ENCODE measurements at regions not wholly inside any gene's neighbourhood (a gene's known extent, or its start where the extent isn't known, plus 50 kb on each side); places are given as distances from the start of the nearest gene placed in this dataset.

- FAIRE-seq = no peak
- DNase-seq (ENCODE audit: insufficient read length, low spot score) = no peak
Observed at GRCh38 chr13:62964522-62964921, 1548.9 kb upstream of the PCDH20 start.

- DNase-seq (ENCODE audit: insufficient read length, low spot score) (no peak), FAIRE-seq (no peak)
Observed at GRCh38 chr13:62960723-62961122, 1545.1 kb upstream of the PCDH20 start.

DNA sequence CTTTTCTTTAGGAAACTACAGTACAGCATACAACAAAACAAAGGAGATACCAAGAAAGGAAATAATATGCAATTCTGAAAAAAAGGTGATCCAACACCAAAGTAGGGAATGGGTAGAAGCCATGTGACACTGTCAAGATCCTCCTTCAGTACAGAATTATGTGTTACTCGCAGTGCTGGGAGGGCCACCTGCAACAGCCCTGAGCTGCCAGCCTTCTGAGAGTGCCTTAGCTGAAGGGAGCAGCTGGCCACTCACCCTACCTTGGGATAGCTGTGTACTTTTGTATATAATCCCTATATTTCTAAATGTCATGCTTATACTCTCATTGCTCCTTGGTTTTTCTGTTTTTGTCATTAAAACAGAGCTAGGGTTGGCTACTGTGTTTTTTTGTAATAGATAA lies 1518.2 kb upstream of the PCDH20 start:
- no peak for FAIRE-seq
- no peak for DNase-seq (ENCODE audit: insufficient read length, low spot score)

GRCh38 chr13:62932256-62932883 lies 1516.7 kb upstream of the PCDH20 start:
- FAIRE-seq (no peak), DNase-seq (ENCODE audit: insufficient read length, low spot score) (no peak)

DNA sequence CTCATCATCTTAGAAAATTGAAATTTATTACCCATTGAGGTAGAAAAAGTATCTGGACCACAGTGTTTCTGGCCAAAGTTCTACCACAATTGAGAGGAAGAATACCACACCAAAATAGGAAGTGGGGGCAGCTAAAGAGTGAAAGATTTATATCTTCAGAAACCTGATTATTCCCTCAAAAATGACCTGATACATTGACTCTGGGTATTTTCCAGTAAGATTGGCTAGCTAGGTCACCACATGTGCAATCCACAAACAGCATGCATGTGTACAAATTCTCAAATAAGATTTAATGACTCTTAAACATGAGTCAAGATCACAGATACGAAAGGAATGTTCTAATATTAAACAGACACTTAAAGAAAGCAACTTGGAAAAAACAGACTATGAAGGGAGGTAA lies 1516.2 kb upstream of the PCDH20 start:
- DNase-seq (ENCODE audit: insufficient read length, low spot score) (peak; percentile 1), FAIRE-seq (no peak)

DNA sequence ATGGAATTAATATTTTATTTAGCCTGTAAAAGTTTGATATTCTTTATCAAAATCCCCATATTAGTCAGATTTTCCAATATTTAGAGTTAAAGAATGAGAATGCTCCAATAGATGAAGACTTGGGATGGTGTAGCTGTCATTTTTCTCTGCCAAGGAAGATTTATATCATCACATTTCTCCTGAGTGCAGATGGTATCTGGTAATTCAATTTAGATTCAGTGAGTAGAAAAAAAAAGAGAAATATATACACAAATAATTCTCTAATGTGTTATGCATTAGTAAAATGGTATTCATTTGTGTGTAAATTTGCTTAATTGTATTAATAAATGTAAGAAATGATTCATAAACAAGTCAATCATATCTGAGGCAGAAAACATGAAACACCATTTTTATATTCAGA lies 1508.7 kb upstream of the PCDH20 start:
- DNase-seq (ENCODE audit: insufficient read length, low spot score) = no peak
- no peak for FAIRE-seq

DNA sequence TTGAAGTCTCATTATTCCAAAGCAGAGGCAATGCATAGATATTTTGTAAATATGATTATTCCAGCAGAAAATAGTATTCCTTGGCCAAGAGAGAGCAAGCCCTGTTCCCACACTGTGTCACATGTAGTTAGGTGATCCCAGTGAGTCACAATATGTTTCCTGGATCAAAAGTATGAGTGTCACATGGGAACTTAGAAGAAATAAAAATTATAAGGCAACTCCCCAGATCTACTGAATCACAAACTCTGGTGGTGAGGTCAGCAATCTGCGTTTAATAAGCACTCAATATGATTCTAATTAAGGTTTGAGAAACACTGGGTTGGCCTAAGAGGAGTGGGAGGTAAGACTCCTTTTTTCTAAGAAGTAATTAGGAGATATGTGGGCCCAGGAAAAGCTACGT lies 1504.5 kb upstream of the PCDH20 start:
- FAIRE-seq = no peak
- no peak for DNase-seq (ENCODE audit: insufficient read length, low spot score)

DNA sequence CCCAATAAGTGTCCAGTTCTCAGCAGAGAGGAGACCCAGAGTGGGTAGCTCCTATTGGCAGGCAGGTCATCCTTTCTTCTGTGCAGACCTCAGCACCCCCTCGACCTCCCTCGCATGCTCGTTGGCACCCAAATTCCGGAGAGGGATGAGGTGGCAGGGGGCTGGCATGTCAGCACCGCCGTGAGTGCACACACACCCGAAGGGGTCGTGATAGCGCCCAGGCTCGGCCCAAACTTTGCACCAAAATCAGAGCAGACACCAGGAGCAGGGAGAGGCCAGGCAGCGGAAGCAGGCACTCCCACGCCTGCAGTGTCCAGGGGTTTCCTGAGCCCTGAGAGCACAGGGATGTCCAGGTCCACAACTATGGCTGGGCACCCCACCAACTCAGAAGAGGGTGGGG lies 1503.8 kb upstream of the PCDH20 start:
- FAIRE-seq (no peak), DNase-seq (ENCODE audit: insufficient read length, low spot score) (no peak)

- no peak for FAIRE-seq
- DNase-seq (ENCODE audit: insufficient read length, low spot score) = no peak
Observed at GRCh38 chr13:62910541-62911060, 1495.0 kb upstream of the PCDH20 start.

GRCh38 chr13:62908321-62908720 lies 1492.7 kb upstream of the PCDH20 start:
- DNase-seq (ENCODE audit: insufficient read length, low spot score) (no peak), FAIRE-seq (no peak)

GRCh38 chr13:62906896-62907295 lies 1491.2 kb upstream of the PCDH20 start:
- DNase-seq (ENCODE audit: insufficient read length, low spot score) (no peak), FAIRE-seq (no peak)

DNA sequence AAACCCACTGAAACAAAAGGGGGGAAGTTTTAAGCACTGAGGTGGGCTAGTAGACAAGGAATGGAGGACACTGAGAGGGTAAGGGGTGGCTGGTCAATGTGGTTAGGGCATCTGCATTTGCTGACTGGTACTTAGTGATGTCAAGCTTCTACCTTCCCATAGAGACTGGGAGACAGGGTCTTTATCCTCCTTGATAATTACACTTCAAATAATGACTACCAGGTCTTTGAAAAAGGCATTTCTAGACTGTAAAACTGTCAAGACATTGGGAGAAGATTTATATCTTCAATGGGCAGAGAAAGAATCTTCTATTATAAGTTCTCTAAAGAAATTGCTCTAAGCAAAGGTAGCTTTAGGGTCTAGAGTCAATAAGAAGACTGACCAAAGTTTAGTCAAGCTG lies 1490.8 kb upstream of the PCDH20 start:
- no peak for FAIRE-seq
- no peak for DNase-seq (ENCODE audit: insufficient read length, low spot score)

GRCh38 chr13:62887046-62887445 lies 1471.4 kb upstream of the PCDH20 start:
- no peak for DNase-seq (ENCODE audit: insufficient read length, low spot score)
- no peak for FAIRE-seq

DNA sequence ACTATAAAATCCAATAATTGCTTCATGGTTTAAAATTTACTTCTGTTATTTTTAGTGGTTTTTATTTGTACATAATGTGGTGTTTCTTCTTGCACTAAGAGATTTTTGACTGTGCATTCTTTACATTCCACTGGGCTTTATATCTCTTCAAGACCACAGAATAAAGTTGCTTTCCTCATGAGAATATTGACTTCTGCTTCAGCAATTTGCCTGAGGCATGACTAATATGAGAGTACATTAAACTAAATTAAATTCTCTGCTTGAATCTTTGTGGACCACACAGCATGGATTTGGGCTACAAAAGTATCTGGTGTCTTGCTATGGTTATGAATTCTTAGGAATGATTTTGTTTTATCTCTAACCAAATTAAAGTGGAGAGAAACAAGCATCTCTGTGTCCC lies 1463.4 kb upstream of the PCDH20 start:
- no peak for FAIRE-seq
- DNase-seq (ENCODE audit: insufficient read length, low spot score) = peak; percentile 17

GRCh38 chr13:62875118-62875640 lies 1459.5 kb upstream of the PCDH20 start:
- DNase-seq (ENCODE audit: insufficient read length, low spot score) (no peak), FAIRE-seq (no peak)

DNA sequence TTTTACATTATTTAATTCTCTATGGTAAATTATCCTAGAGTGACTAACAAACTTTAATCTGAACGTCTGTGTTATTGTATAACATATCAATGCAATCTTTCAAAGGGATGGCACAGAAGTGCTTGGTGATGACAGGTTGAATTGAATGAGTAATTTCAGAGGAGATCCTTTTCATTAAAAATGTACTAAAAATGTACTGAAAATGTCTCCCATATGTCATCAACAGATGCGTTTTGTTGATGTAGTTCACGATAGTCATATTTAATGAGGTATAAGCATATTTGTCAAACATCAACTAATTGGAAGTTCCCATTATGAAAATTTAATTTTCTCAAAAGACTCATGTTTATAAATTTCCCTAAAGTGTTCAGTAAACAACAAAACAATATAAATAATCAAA lies 1434.7 kb upstream of the PCDH20 start:
- no peak for DNase-seq (ENCODE audit: insufficient read length, low spot score)
- no peak for FAIRE-seq

DNA sequence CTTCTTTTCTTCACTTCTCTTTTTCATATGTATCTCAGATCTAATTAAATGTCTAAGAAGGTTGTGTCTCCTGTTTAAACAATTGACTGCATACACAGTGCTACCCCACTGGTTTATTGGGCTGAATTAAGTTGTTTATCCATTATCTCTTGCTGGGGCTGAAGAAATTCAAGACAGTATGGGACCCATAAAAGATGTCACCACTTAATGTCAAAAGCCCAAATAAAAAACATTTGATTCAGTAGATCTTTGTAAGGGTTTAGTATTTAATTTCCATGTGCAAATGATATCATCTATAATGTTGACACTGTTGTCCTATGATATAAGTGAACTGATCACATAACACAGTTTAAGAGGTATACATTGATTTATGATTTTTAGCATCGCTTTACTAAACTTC lies 1431.9 kb upstream of the PCDH20 start:
- no peak for FAIRE-seq
- DNase-seq (ENCODE audit: insufficient read length, low spot score) = no peak

GRCh38 chr13:62846302-62846701 lies 1430.7 kb upstream of the PCDH20 start:
- DNase-seq (ENCODE audit: insufficient read length, low spot score) (no peak), FAIRE-seq (no peak)

GRCh38 chr13:62839338-62839737 lies 1423.7 kb upstream of the PCDH20 start:
- DNase-seq (ENCODE audit: insufficient read length, low spot score) (no peak), FAIRE-seq (no peak)

- FAIRE-seq (no peak), DNase-seq (ENCODE audit: insufficient read length, low spot score) (no peak)
Observed at GRCh38 chr13:62838929-62839328, 1423.3 kb upstream of the PCDH20 start.

DNA sequence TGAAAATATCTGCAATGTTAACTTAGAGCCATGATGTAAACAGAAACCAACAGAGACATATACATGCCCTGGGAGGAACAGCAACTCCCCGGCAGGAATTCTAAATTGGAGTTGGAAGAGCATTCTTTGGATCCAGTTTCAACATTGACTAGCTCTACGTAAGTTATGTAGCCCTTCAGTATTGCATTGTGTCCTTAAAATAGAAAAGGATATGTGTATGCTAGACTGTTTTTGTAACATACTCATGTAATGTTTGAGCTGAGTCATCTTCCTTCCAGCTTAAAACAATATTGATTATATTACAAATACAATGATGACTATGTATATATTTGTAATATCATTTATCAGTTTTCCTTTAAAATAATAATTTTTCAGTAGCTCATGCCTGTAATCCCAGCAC lies 1422.2 kb upstream of the PCDH20 start:
- no peak for FAIRE-seq
- DNase-seq (ENCODE audit: insufficient read length, low spot score) = no peak

DNA sequence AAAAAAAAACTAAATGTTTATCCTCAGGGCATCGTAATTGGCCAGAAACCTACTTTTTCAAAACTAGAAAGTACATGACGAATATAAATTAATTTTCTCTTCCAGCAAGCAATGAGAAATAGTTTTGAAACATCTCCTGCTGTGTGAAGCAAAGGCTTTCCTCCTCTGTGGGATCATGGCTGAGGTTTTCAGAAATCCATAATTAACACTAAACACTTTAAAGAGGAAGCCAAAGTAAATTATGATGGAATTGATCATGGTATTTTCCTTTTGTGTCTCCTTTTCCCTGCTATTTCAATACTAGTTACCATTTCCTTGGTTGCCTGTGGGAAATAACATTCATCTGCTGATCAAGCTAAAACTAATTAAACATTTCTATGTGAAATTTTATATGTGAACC lies 1413.8 kb upstream of the PCDH20 start:
- DNase-seq (ENCODE audit: insufficient read length, low spot score) = no peak
- FAIRE-seq = no peak

- DNase-seq (ENCODE audit: insufficient read length, low spot score) = no peak
- no peak for FAIRE-seq
Observed at GRCh38 chr13:62799931-62800436, 1384.3 kb upstream of the PCDH20 start.

Measured in HTR-8/SVneo (cell line).